ENCODE measurements at regions not wholly inside any gene's neighbourhood (a gene's known extent, or its start where the extent isn't known, plus 50 kb on each side); places are given as distances from the start of the nearest gene placed in this dataset.

- Histone ChIP-seq H3K27me3 (ENCODE audit: insufficient read depth, low read length) (no peaks in the 10 kb centered on the region), H3K79me2 (ENCODE audit: insufficient read depth, low read length) (no peaks in the 10 kb centered on the region), H3K4me2 (ENCODE audit: insufficient read depth, low read length) (no peak overlapping the region), H3K4me3 (ENCODE audit: insufficient read depth, low read length) (no peak overlapping the region), H2AFZ (ENCODE audit: low read length) (no peak overlapping the region), H3K4me1 (ENCODE audit: insufficient read depth, low read length) (no peaks in the 10 kb centered on the region), H3K9me3 (ENCODE audit: low read depth, low read length) (no peaks in the 10 kb centered on the region), H3K27ac (ENCODE audit: low read depth, low read length) (no peak overlapping the region), H4K20me1 (ENCODE audit: insufficient read depth, low read length) (no peaks in the 10 kb centered on the region), H3K36me3 (ENCODE audit: insufficient read depth, low read length) (no peaks in the 10 kb centered on the region)
- TF ChIP-seq CTCF (IDR thresholded peaks at IDR 0.05; ENCODE audit: extremely low read depth, low read depth, low read length) = no peak
- DNase-seq (ENCODE audit: insufficient read length, low spot score, missing footprints) = peak; percentile 26
Measured at GRCh38 chr7:157488966-157489365, 152.2 kb downstream of the DNAJB6 start.

All from osteoblast (primary cell).